Mammary epithelial cell (primary cell): ENCODE measurements at regions not wholly inside any gene's neighbourhood (a gene's known extent, or its start where the extent isn't known, plus 50 kb on each side); places are given as distances from the start of the nearest gene placed in this dataset.

Source experiments
- CTCF ChIP-seq, 2 donors: IDR thresholded peaks in 1 of 2; conservative IDR thresholded peaks in 1 of 2; 2 replicates each; pipeline ENCODE4 v1.5.1; 2011 to 2012; ENCODE audit warnings: inconsistent platforms in 2 of 2, low read length in 2 of 2, mild to moderate bottlenecking in 2 of 2, control low read depth in 1 of 2, low read depth in 1 of 2; ENCODE audit not compliant: insufficient read depth in 1 of 2; ENCODE audit errors: extremely low read depth in 1 of 2
- EZH2 ChIP-seq: IDR thresholded peaks from 2 replicates; pipeline ENCODE4 v1.6.1; 2012; ENCODE audit warnings: low read length, inconsistent platforms, borderline replicate concordance

GRCh38 chr13:55572408-55572807 is 1568.3 kb upstream of the PRR20A start:
- TF ChIP-seq CTCF (conservative IDR thresholded peaks at IDR 0.05 in 1 of 2, IDR thresholded peaks at IDR 0.05 in 1 of 2; ENCODE audit: extremely low read depth in 1 of 2, insufficient read depth in 1 of 2, low read depth in 1 of 2, low read length in 2 of 2): no peak
- no peak for TF ChIP-seq EZH2
